Thyroid gland (tissue), 4 donors: ENCODE measurements at regions not wholly inside any gene's neighbourhood (a gene's known extent, or its start where the extent isn't known, plus 50 kb on each side); places are given as distances from the start of the nearest gene placed in this dataset.

Experiments
- CTCF ChIP-seq, 6 experiments: fragments of 200-600 bp in 3 of 6; fragments of 450-650 bp in 3 of 6; sonication (generic) in 3 of 6; IDR thresholded peaks; one replicate each; pipeline ENCODE4 v1.5.1; 2016 to 2019; ENCODE audit warnings: antibody characterized with exemption in 6 of 6, mild to moderate bottlenecking in 2 of 6, inconsistent platforms in 1 of 6, moderate library complexity in 1 of 6
- POLR2A ChIP-seq, 2 donors: fragments of 450-650 bp; IDR thresholded peaks; one replicate each; pipeline ENCODE4 v1.6.1; 2017; ENCODE audit warnings: antibody characterized with exemption in 2 of 2, mild to moderate bottlenecking in 2 of 2, moderate library complexity in 1 of 2

GRCh38 chr10:108424656-108425055 lies 1260.2 kb upstream of the SORCS1 start:
- TF ChIP-seq CTCF (IDR thresholded peaks at IDR 0.05) (no peak), POLR2A (IDR thresholded peaks at IDR 0.05) (no peak)
